Activated T-helper 2 cell treated with anti-CD3 and anti-CD28 coated beads, Interferon-gamma antibody, Interleukin-2, Interleukin-4, amounts not matched to agents 10 μg/mL and 5 μg/mL and 100 μg/mL, durations not matched to agents 14 hours and 24 hours and 36 hours (primary cell): ENCODE measurements at regions not wholly inside any gene's neighbourhood (a gene's known extent, or its start where the extent isn't known, plus 50 kb on each side); places are given as distances from the start of the nearest gene placed in this dataset.

Source experiments
- DNase-seq: peaks from one replicate; pipeline ENCODE4 v3.0.0; 2021; ENCODE audit warnings: low spot score
- H3K27ac Mint-ChIP-seq: one replicate; pipeline ENCODE4 v1.8.0; 2021; ENCODE audit warnings: mixed read lengths
- H3K27me3 Mint-ChIP-seq: one replicate; pipeline ENCODE4 v1.8.0; 2021; ENCODE audit warnings: low read depth, mixed read lengths
- H3K36me3 Mint-ChIP-seq: one replicate; pipeline ENCODE4 v1.8.0; 2021; ENCODE audit warnings: low read depth, mixed read lengths
- H3K4me1 Mint-ChIP-seq: one replicate; pipeline ENCODE4 v1.8.0; 2021; ENCODE audit warnings: low read depth, mixed read lengths
- H3K4me3 Mint-ChIP-seq: one replicate; pipeline ENCODE4 v1.8.0; 2021; ENCODE audit warnings: low read depth, mild to moderate bottlenecking, moderate library complexity, mixed read lengths
- H3K9me3 Mint-ChIP-seq: one replicate; pipeline ENCODE4 v1.8.0; 2021; ENCODE audit warnings: mixed read lengths
- intact Hi-C: fragments of 100-400 bp; cut with micrococcal nuclease; formaldehyde crosslinking; loops from one replicate; pipeline ENCODE4 v1.15.1; 2023

- H3K27me3 Mint-ChIP-seq, result peaks cover 10% of the 10 kb centered on the region
- H3K36me3 Mint-ChIP-seq, result no peaks in the 10 kb centered on the region
- peak overlapping the region; percentile 38 for H3K4me3 Mint-ChIP-seq
- H3K27ac Mint-ChIP-seq, result no peak overlapping the region
- peaks cover 9% of the 10 kb centered on the region for H3K4me1 Mint-ChIP-seq
- no peaks in the 10 kb centered on the region for H3K9me3 Mint-ChIP-seq
- peak; percentile 22 for DNase-seq
- intact Hi-C loops, result loop anchor here (5.0 kb wide), 3 partner anchors 314 to 1019 kb away; partner anchors contain the start of gene EDN1
These were observed 110.7 kb upstream of the PHACTR1 start for GRCh38 chr6:12605888-12606345.

GRCh38 chr6:12606616-12607015 is 110.0 kb upstream of the PHACTR1 start:
- H3K27me3 Mint-ChIP-seq, result peaks cover 10% of the 10 kb centered on the region

DNA sequence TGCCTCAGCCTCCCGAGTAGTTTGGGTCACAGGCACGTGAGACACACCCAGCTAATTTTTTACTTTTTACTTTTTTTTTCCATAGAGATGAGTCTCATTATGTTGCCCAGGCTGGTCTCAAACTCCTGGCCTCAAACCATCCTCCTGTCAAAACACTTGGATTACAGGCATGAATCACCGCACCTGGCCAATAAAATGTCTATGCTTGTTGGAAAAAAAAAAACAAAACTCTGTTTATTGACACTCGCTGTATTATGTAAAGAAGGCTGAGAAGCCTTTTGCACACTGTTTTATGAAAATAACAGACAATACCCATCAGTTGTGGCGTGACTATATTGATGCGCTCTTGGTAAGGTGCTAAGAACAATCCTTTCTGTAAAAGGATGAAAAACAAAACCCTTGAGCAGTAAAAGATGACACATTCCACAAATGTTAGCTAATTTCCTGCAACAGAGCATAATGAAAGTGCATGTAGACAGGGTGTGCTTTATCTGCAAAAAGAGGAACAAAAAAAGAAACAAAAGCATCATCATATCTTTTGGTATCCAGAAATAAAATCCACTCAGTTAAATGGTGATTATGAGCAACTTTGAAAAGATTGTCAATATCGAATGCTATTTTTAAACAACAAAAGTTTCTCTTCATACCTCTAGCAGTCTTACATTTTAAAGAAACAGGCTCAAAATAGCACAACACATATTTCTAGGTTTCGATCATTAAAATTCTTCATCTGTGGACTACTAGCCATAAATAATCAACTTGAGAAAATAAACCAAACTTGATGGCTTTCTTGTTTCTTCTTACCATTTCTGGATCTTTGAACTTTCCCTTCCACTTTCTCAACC is 108.3 kb upstream of the PHACTR1 start:
- no peak overlapping the region for H3K4me3 Mint-ChIP-seq
- peaks cover 9% of the 10 kb centered on the region for H3K4me1 Mint-ChIP-seq
- no peaks in the 10 kb centered on the region for H3K9me3 Mint-ChIP-seq
- no peak overlapping the region for H3K27ac Mint-ChIP-seq
- H3K27me3 Mint-ChIP-seq, result peaks cover 12% of the 10 kb centered on the region
- intact Hi-C loops, result loop anchor here (5.0 kb wide), 3 partner anchors 316 to 1021 kb away; partner anchors contain the start of gene EDN1
- DNase-seq, result no peak
- no peaks in the 10 kb centered on the region for H3K36me3 Mint-ChIP-seq

More at GRCh38 chr6:12606616-12607015, 110.0 kb upstream of the PHACTR1 start:
- no peak overlapping the region for H3K4me3 Mint-ChIP-seq
- no peaks in the 10 kb centered on the region for H3K9me3 Mint-ChIP-seq
- intact Hi-C loops, result loop anchor here (5.0 kb wide), 3 partner anchors 314 to 1019 kb away; partner anchors contain the start of gene EDN1
- no peaks in the 10 kb centered on the region for H3K36me3 Mint-ChIP-seq
- peaks cover 9% of the 10 kb centered on the region for H3K4me1 Mint-ChIP-seq
- H3K27ac Mint-ChIP-seq, result no peak overlapping the region
- no peak for DNase-seq

- peaks cover 12% of the 10 kb centered on the region for H3K27me3 Mint-ChIP-seq
- H3K36me3 Mint-ChIP-seq, result no peaks in the 10 kb centered on the region
- H3K9me3 Mint-ChIP-seq, result no peaks in the 10 kb centered on the region
- H3K4me3 Mint-ChIP-seq, result no peak overlapping the region
- H3K4me1 Mint-ChIP-seq, result peaks cover 9% of the 10 kb centered on the region
- intact Hi-C loops, result loop anchor here (5.0 kb wide), 3 partner anchors 317 to 1022 kb away; partner anchors contain the start of gene EDN1
- no peak for DNase-seq
- H3K27ac Mint-ChIP-seq, result no peak overlapping the region
These were observed 107.7 kb upstream of the PHACTR1 start for GRCh38 chr6:12608874-12609273.

- peaks cover 9% of the 10 kb centered on the region for H3K4me1 Mint-ChIP-seq
- H3K4me3 Mint-ChIP-seq, result no peak overlapping the region
These were observed 106.8 kb upstream of the PHACTR1 start for GRCh38 chr6:12609751-12610150.

GRCh38 chr6:12610862-12611261 is 105.7 kb upstream of the PHACTR1 start:
- H3K27ac Mint-ChIP-seq, result no peak overlapping the region
- peaks cover 7% of the 10 kb centered on the region for H3K4me1 Mint-ChIP-seq
- DNase-seq, result no peak
- no peaks in the 10 kb centered on the region for H3K36me3 Mint-ChIP-seq
- peaks cover 12% of the 10 kb centered on the region for H3K27me3 Mint-ChIP-seq
- H3K9me3 Mint-ChIP-seq, result no peaks in the 10 kb centered on the region
- no peak overlapping the region for H3K4me3 Mint-ChIP-seq
- intact Hi-C loops, result no loop called here

More at GRCh38 chr6:12609751-12610150, 106.8 kb upstream of the PHACTR1 start:
- intact Hi-C loops, result loop anchor here (5.0 kb wide), 3 partner anchors 317 to 1022 kb away; partner anchors contain the start of gene EDN1
- no peak for DNase-seq
- H3K27ac Mint-ChIP-seq, result no peak overlapping the region
- no peaks in the 10 kb centered on the region for H3K9me3 Mint-ChIP-seq
- H3K27me3 Mint-ChIP-seq, result peaks cover 12% of the 10 kb centered on the region
- H3K36me3 Mint-ChIP-seq, result no peaks in the 10 kb centered on the region

GRCh38 chr6:12613811-12614210 is 102.8 kb upstream of the PHACTR1 start:
- H3K27ac Mint-ChIP-seq, result no peak overlapping the region
- peaks cover under 1% of the 10 kb centered on the region for H3K4me1 Mint-ChIP-seq
- no peaks in the 10 kb centered on the region for H3K9me3 Mint-ChIP-seq
- no peak for DNase-seq
- intact Hi-C loops, result no loop called here
- H3K27me3 Mint-ChIP-seq, result peaks cover 8% of the 10 kb centered on the region
- H3K4me3 Mint-ChIP-seq, result no peak overlapping the region
- H3K36me3 Mint-ChIP-seq, result no peaks in the 10 kb centered on the region

GRCh38 chr6:12614456-12614855 is 102.1 kb upstream of the PHACTR1 start:
- no peak overlapping the region for H3K4me3 Mint-ChIP-seq
- no peaks in the 10 kb centered on the region for H3K9me3 Mint-ChIP-seq
- no peaks in the 10 kb centered on the region for H3K36me3 Mint-ChIP-seq
- no peak overlapping the region for H3K27ac Mint-ChIP-seq
- no peak for DNase-seq
- peaks cover 7% of the 10 kb centered on the region for H3K27me3 Mint-ChIP-seq
- no peaks in the 10 kb centered on the region for H3K4me1 Mint-ChIP-seq
- intact Hi-C loops, result no loop called here

GRCh38 chr6:12618296-12618695 is 98.3 kb upstream of the PHACTR1 start:
- Mint-ChIP-seq H3K36me3 (no peaks in the 10 kb centered on the region), H3K27me3 (peaks cover 6% of the 10 kb centered on the region), H3K27ac (no peak overlapping the region), H3K4me1 (no peaks in the 10 kb centered on the region), H3K4me3 (no peak overlapping the region), H3K9me3 (no peaks in the 10 kb centered on the region)
- DNase-seq, result no peak
- intact Hi-C loops, result no loop called here

GRCh38 chr6:12621754-12622153 is 94.8 kb upstream of the PHACTR1 start:
- peaks cover 6% of the 10 kb centered on the region for H3K27me3 Mint-ChIP-seq
- no peak overlapping the region for H3K27ac Mint-ChIP-seq
- H3K4me1 Mint-ChIP-seq, result no peaks in the 10 kb centered on the region
- H3K4me3 Mint-ChIP-seq, result no peak overlapping the region
- intact Hi-C loops, result no loop called here
- no peak for DNase-seq
- no peaks in the 10 kb centered on the region for H3K9me3 Mint-ChIP-seq
- no peaks in the 10 kb centered on the region for H3K36me3 Mint-ChIP-seq

- no peak for DNase-seq
- peaks cover 6% of the 10 kb centered on the region for H3K27me3 Mint-ChIP-seq
- no peaks in the 10 kb centered on the region for H3K4me1 Mint-ChIP-seq
- H3K9me3 Mint-ChIP-seq, result no peaks in the 10 kb centered on the region
- H3K27ac Mint-ChIP-seq, result no peak overlapping the region
- H3K4me3 Mint-ChIP-seq, result no peak overlapping the region
- intact Hi-C loops, result no loop called here
- H3K36me3 Mint-ChIP-seq, result no peaks in the 10 kb centered on the region
These were observed 94.0 kb upstream of the PHACTR1 start for GRCh38 chr6:12622566-12622965.

- Mint-ChIP-seq H3K4me3 (no peak overlapping the region), H3K36me3 (no peaks in the 10 kb centered on the region), H3K27ac (no peak overlapping the region), H3K9me3 (no peaks in the 10 kb centered on the region), H3K27me3 (peaks cover 7% of the 10 kb centered on the region), H3K4me1 (no peaks in the 10 kb centered on the region)
- DNase-seq, result no peak
- intact Hi-C loops, result no loop called here
These were observed 92.3 kb upstream of the PHACTR1 start for GRCh38 chr6:12624142-12624837.

GRCh38 chr6:12627053-12627452 is 89.5 kb upstream of the PHACTR1 start:
- DNase-seq, result no peak
- Mint-ChIP-seq H3K4me1 (no peaks in the 10 kb centered on the region), H3K27ac (no peak overlapping the region), H3K4me3 (no peak overlapping the region), H3K36me3 (no peaks in the 10 kb centered on the region), H3K27me3 (peaks cover 9% of the 10 kb centered on the region), H3K9me3 (no peaks in the 10 kb centered on the region)
- intact Hi-C loops, result no loop called here
